GM08714 (cell line): ENCODE measurements at regions not wholly inside any gene's neighbourhood (a gene's known extent, or its start where the extent isn't known, plus 50 kb on each side); places are given as distances from the start of the nearest gene placed in this dataset.
"Not testable (repeated sequence)": the region's sequence is repeated elsewhere in the genome, so short reads cannot be mapped to it uniquely, and the experiment has no call there.

ENCODE experiments used
- H3K4me3 ChIP-seq: fragments of 200-500 bp; sonication (Bioruptor generic); 2 replicates; pipeline ENCODE4 v1.5.1; 2014; ENCODE audit warnings: mild to moderate bottlenecking, low read length, inconsistent platforms
- ZNF274 ChIP-seq: IDR thresholded peaks from 2 replicates; pipeline ENCODE4 v1.6.1; 2012; ENCODE audit warnings: mild to moderate bottlenecking, low read depth, low read length

DNA sequence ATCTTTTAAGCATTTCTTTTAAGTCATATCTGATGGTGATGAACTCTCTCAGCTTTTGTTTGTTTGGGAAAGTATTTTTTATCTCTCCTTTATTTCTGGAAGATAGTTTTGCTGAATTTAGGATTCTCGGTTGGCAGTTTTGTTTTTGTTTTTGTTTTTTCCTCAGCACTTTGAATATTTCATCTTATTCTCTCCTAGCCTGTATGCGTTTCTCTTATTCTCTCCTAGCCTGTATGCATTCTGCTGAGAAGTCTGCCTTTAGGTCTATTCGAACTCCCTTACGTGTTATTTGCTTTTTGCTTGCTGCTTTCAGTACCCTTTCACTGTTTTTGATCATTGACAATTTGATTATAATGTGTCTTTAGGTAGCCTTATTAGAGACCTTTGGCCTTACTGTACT is 787.8 kb upstream of the FAM174A start:
- no peak for TF ChIP-seq ZNF274
- H3K4me3 ChIP-seq: no peak overlapping the region

DNA sequence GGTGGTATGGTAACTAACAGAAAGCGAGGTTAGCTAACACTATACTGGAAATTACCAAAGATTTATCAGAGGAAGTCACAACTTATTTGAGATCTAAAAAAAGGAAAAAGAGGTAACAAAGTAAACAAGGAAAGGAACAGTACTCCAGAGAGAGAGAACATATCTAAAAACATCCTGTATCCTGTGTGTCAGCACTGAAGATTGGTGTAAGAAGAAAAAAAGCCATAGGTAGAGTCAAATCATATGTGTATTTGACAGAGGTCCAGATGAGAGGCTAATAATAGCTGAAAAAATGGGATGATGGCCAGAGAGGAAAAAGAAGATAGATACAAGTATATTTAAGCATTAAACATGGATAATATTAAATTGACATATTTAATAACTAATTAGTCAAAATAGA is 802.0 kb upstream of the FAM174A start:
- not testable (repeated sequence) for H3K4me3 ChIP-seq

GRCh38 chr5:99730653-99731052 is 801.8 kb upstream of the CHD1 start:
- H3K4me3 ChIP-seq: not testable (repeated sequence)

DNA sequence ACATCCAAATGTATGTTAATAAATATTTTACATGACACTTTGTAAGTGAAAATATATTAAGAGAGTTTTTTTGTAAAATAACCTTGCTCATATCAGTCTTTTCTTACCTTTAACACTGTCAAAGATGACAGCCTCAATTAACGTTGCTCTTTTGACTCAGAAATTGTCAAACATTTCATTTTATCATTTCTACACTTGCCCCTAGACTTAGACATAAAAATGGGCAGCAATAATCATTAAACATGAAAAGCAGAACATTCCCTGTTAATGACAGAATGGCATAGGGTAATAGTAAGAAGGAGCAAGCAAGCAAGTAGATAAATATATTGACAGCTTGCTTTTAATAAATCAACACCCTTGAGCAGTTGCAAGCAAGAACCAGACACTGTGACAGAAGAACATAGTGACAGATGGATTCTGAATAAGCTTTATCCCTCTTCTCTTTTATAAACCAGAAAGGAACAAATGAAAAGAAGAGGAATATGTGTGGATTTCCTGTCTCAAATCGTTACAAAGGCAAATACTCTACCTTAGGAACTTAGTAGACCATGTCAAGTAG is 796.0 kb upstream of the CHD1 start:
- no peak for TF ChIP-seq ZNF274
- H3K4me3 ChIP-seq: no peak overlapping the region

DNA sequence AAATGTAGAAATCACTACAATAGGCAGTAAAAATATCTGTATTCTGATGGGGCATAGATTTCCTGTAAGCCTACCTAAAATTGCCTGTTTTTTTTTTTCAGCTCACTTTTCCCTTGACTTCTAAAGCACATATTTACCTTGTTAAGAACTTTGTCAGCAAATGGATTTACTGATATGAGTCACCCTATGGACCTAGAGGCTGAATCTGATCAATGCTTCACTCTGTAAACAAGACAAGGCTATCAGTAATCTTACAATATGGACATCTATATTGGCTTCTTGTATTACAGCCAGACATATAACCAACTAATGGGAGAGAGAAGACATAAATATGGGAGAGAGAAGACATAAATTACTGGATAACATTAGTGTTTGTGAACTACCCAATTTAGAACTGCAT is 792.7 kb upstream of the CHD1 start:
- TF ChIP-seq ZNF274: no peak
- H3K4me3 ChIP-seq: no peak overlapping the region

DNA sequence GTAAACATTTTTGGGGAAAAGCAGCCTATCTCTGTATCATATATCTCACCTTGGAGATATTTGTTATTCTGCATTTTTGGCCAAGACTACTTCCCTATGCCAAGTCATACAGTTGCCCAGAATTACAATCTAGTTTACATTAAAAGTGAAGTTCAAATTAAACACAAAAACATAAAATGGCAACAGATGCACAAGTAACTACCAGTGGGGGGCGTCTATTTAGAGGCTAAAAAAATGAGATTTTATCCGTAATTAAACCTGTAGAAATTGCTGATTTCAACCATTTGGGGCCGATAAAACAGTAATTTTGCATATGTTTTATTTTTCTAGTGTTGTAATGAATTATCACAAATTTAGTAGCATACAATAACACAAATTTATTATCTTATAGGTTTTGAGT is 787.1 kb upstream of the CHD1 start:
- no peak for TF ChIP-seq ZNF274
- no peak overlapping the region for H3K4me3 ChIP-seq

GRCh38 chr5:99706160-99706559 is 777.4 kb upstream of the CHD1 start:
- H3K4me3 ChIP-seq: no peak overlapping the region
- TF ChIP-seq ZNF274: no peak

DNA sequence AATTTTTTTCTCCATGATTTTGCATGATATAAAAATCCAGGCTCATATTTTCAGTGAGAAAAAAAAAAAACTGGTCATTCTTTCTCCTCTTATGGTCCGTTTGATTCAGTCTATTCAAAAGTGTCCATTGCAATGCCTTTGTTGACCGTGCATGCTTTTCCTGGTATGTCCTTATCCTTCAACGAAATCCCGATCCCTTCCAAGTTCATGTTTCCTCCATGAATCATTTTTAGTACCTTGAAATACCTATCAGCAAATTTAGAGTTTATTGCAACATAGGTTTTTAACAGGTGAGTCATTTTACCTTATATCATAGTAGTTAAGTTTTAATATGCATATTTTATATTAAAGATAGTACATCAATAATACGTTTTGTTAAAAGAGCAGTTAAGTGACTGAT is 773.8 kb upstream of the CHD1 start:
- no peak for TF ChIP-seq ZNF274
- H3K4me3 ChIP-seq: no peak overlapping the region

- H3K4me3 ChIP-seq: no peak overlapping the region
- no peak for TF ChIP-seq ZNF274
Observed at GRCh38 chr5:99694884-99695283, 766.1 kb upstream of the CHD1 start.

DNA sequence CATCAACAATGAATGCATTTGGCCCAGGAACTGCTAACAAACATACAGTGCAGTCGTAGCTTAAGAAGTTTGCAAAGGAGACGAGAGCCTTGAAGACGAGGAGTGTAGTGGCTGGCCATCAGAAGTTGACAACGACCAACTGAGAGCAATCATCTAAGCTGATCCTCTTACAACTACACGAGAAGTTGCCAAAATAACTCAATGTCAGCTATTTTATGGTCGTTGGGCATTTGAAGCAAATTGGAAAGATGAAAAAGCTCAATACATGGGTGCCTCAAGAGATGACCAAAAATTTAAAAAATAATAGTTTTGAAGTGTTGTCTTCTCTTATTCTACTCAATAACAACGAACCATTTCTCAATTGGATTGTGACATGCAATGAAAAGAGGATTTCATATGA is 757.7 kb upstream of the CHD1 start:
- H3K4me3 ChIP-seq: no peak overlapping the region
- TF ChIP-seq ZNF274: no peak

DNA sequence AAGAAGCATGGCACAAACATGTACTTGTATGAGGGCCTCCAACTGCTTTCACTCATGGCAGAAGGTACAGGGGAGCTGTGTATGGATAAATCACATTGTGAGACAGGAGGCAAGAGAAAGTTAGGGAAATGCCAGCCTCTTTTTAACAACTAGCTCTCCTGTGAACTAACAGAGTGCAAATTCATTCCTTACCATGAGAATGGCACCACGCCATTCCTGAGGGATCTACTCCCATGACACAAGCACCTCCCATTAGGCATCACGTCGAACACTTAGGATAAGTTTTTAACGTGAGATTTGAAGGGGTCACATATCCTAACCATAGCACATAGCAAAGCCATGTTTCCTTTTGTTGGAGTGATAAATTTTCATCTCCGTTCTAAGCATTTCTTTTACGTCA is 747.2 kb upstream of the CHD1 start:
- TF ChIP-seq ZNF274: no peak
- no peak overlapping the region for H3K4me3 ChIP-seq

DNA sequence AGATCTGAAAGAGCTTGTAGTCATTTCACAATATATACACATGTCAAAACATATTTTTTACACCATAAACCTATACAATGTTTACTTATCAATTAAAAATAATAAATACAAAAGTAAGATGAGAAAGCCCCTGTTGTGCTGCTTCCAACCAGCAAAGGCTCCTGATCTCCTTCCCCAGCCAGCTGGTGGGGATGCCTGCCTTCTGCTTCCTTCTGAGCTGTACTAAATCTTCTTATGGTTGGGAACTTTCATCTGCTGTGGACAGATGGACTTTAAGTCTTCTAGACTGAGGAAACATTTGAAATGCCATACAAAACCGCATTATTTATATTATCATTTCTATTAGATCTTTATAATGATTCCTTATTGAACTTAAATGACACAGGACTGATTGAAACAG is 745.3 kb upstream of the CHD1 start:
- no peak for TF ChIP-seq ZNF274
- no peak overlapping the region for H3K4me3 ChIP-seq

GRCh38 chr5:99664972-99665371 is 736.2 kb upstream of the CHD1 start:
- TF ChIP-seq ZNF274: no peak

DNA sequence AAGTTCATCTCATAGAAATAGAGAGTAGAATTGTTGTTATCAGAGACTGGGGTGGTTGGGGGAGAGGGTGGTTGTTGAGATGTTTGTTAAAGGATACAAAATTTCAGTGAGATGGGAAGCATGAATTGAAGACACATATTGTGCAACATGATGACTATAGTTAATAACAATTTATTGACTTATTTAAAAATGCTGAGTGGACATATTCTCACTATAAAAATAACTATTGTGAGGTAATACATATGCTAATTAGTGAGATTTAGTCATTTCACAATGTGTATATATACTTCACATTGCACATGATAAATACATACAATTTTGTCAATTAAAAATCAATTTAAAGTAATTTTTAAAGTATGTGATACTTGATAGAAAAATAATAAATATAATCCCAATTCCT is 722.5 kb upstream of the CHD1 start:
- no peak overlapping the region for H3K4me3 ChIP-seq
- TF ChIP-seq ZNF274: no peak

More at GRCh38 chr5:99664972-99665371, 736.2 kb upstream of the CHD1 start:
- no peak overlapping the region for H3K4me3 ChIP-seq

GRCh38 chr5:99646011-99646647 is 717.3 kb upstream of the CHD1 start:
- TF ChIP-seq ZNF274: no peak

GRCh38 chr5:99644822-99645221 is 716.0 kb upstream of the CHD1 start:
- no peak for TF ChIP-seq ZNF274
- H3K4me3 ChIP-seq: no peak overlapping the region

More at GRCh38 chr5:99646011-99646647, 717.3 kb upstream of the CHD1 start:
- no peak overlapping the region for H3K4me3 ChIP-seq
